HepG2 (cell line): ENCODE measurements at regions not wholly inside any gene's neighbourhood (a gene's known extent, or its start where the extent isn't known, plus 50 kb on each side); places are given as distances from the start of the nearest gene placed in this dataset.

ENCODE experiments used
- ATAC-seq: fragments of 200-7000 bp; cut with Tn5 transposase; 3 replicates; pipeline ENCODE4 v1.9.1; 2020; ENCODE audit warnings: mild to moderate bottlenecking, moderate library complexity
- BruUV-seq: library from RNA; stranded (reverse); fragments of 400-500 nt; replicated peaks from 2 replicates; lab custom pipeline; 2021; lab: Mats Ljungman, UMichigan
- CTCF ChIA-PET: fragments of 300-600 bp; formaldehyde crosslinking; extraction: SDS; loops from one replicate; lab custom pipeline; 2021; ENCODE audit warnings: low total read pairs, inconsistent platforms, low intra/inter-chr PET ratio; lab: Yijun Ruan, JAX
- POLR2A ChIA-PET: fragments of 350-600 bp; sonication (Branson Sonifier 250); formaldehyde crosslinking; loops from one replicate; lab custom pipeline; 2020; ENCODE audit warnings: antibody characterized with exemption, inconsistent platforms; lab: Yijun Ruan, JAX
- DNase-seq: peaks from one replicate; pipeline ENCODE4 v3.0.0-alpha.2; 2015; ENCODE audit warnings: low spot score
- FAIRE-seq: peaks from 3 replicates; lab custom pipeline; 2011; peaks lifted over from hg19 to GRCh38; lab: Jason Lieb, UNC
- H2AFZ ChIP-seq: one replicate; pipeline ENCODE4 v1.6.1; 2011; ENCODE audit warnings: low read length, inconsistent platforms
- H3K27ac ChIP-seq: fragments of 300-600 bp; 3 replicates; pipeline ENCODE4 v1.8.0; 2011; ENCODE audit warnings: mixed run types, mild to moderate bottlenecking, mixed read lengths, low read length, inconsistent platforms; ENCODE audit not compliant: insufficient read depth; ENCODE audit errors: extremely low read length
- H3K27me3 ChIP-seq, 2 experiments: fragments of 200-600 bp in 1 of 2; 2 replicates in 1 of 2; 3 replicates in 1 of 2; pipeline versions ENCODE4 v1.6.0 to v1.8.0; 2011; ENCODE audit warnings: low read length in 2 of 2, mild to moderate bottlenecking in 2 of 2, moderate library complexity in 2 of 2, inconsistent platforms in 1 of 2; ENCODE audit not compliant: insufficient read depth in 2 of 2, control insufficient read depth in 1 of 2
- H3K36me3 ChIP-seq, 2 experiments: fragments of 200-600 bp in 1 of 2; replicated peaks in 1 of 2; 2 replicates in 1 of 2; 3 replicates in 1 of 2; pipeline versions ENCODE4 v1.5.1 to v1.8.0; 2011; ENCODE audit warnings: low read length in 2 of 2, inconsistent platforms in 1 of 2; ENCODE audit not compliant: insufficient read depth in 2 of 2, control insufficient read depth in 1 of 2
- H3K4me1 ChIP-seq: 2 replicates; pipeline ENCODE4 v1.5.1; 2012; ENCODE audit warnings: low read length, inconsistent platforms; ENCODE audit not compliant: insufficient read depth
- H3K4me2 ChIP-seq: 2 replicates; pipeline ENCODE4 v1.6.0; 2011; ENCODE audit warnings: low read depth, low read length, inconsistent platforms
- H3K4me3 ChIP-seq, 3 experiments: fragments of 200-600 bp in 1 of 3; sonication (generic), shearing (Covaris generic) in 1 of 3; replicated peaks in 1 of 3; 2 replicates each; pipeline ENCODE4 v1.5.1; 2011 to 2016; ENCODE audit warnings: low read length in 3 of 3, inconsistent platforms in 2 of 3, low read depth in 2 of 3, mild to moderate bottlenecking in 2 of 3, control low read depth in 1 of 3, mixed read lengths in 1 of 3; ENCODE audit not compliant: insufficient read depth in 1 of 3
- H3K79me2 ChIP-seq: one replicate; pipeline ENCODE4 v1.6.1; 2011; ENCODE audit warnings: low read length, inconsistent platforms; ENCODE audit not compliant: insufficient read depth
- H3K9ac ChIP-seq: 2 replicates; pipeline ENCODE4 v1.6.0; 2011; ENCODE audit warnings: mild to moderate bottlenecking, low read depth, low read length, inconsistent platforms; ENCODE audit not compliant: insufficient read depth
- H3K9me3 ChIP-seq: 2 replicates; pipeline ENCODE4 v1.5.1; 2012; ENCODE audit warnings: mild to moderate bottlenecking, low read length
- H4K20me1 ChIP-seq: 2 replicates; pipeline ENCODE4 v1.6.0; 2011; ENCODE audit warnings: inconsistent platforms, mild to moderate bottlenecking, low read length, moderate library complexity; ENCODE audit not compliant: insufficient read depth
- GATAD1 ChIP-seq: IDR thresholded peaks from 2 replicates; pipeline ENCODE4 v1.6.1; 2016; ENCODE audit warnings: missing genetic modification reagents, missing compliant biosample characterization
- GTF3A ChIP-seq: sonication (generic); formaldehyde crosslinking; conservative IDR thresholded peaks from 2 replicates; pipeline ENCODE4 v1.4.0; 2020; ENCODE audit warnings: mild to moderate bottlenecking, missing genetic modification reagents
- HNRNPL ChIP-seq: fragments of 200-400 bp; formaldehyde crosslinking; IDR thresholded peaks from 2 replicates; pipeline ENCODE4 v1.6.1; 2017; ENCODE audit warnings: mild to moderate bottlenecking, low read depth, low read length
- MED8 ChIP-seq: sonication (generic); formaldehyde crosslinking; IDR thresholded peaks from 2 replicates; pipeline ENCODE4 v1.8.1; 2023; ENCODE audit warnings: mild to moderate bottlenecking, missing genetic modification reagents; ENCODE audit not compliant: insufficient replicate concordance
- NR2C2 ChIP-seq: sonication (generic); formaldehyde crosslinking; IDR thresholded peaks from 2 replicates; pipeline ENCODE4 v1.4.0; 2020; ENCODE audit warnings: missing genetic modification reagents, mild to moderate bottlenecking, moderate library complexity, borderline replicate concordance
- PAWR ChIP-seq: sonication (generic); formaldehyde crosslinking; IDR thresholded peaks from 2 replicates; pipeline ENCODE4 v1.4.0; 2020; ENCODE audit warnings: missing genetic modification reagents, mild to moderate bottlenecking, borderline replicate concordance
- POLR2A ChIP-seq, 2 experiments: IDR thresholded peaks; 2 replicates each; pipeline ENCODE4 v1.6.1; 2011; ENCODE audit warnings: low read depth in 2 of 2, low read length in 2 of 2, mild to moderate bottlenecking in 1 of 2, moderate library complexity in 1 of 2; ENCODE audit not compliant: insufficient read depth in 1 of 2
- SAP130 ChIP-seq: IDR thresholded peaks from 2 replicates; pipeline ENCODE4 v1.6.1; 2016; ENCODE audit warnings: low read depth
- SIX4 ChIP-seq: sonication (generic); formaldehyde crosslinking; IDR thresholded peaks from 2 replicates; pipeline ENCODE4 v1.4.0; 2020; ENCODE audit warnings: missing genetic modification reagents
- SNAPC2 ChIP-seq: sonication (generic); formaldehyde crosslinking; IDR thresholded peaks from 2 replicates; pipeline ENCODE4 v1.8.1; 2022; ENCODE audit warnings: mild to moderate bottlenecking, missing genetic modification reagents
- ZNF318 ChIP-seq: sonication (generic); formaldehyde crosslinking; IDR thresholded peaks from 2 replicates; pipeline ENCODE4 v1.4.0; 2020; ENCODE audit warnings: mild to moderate bottlenecking, missing genetic modification reagents
- ZNF619 ChIP-seq: sonication (generic); formaldehyde crosslinking; IDR thresholded peaks from 2 replicates; pipeline ENCODE4 v1.4.0; 2020; ENCODE audit warnings: mild to moderate bottlenecking, missing genetic modification reagents
- ZNF792 ChIP-seq: IDR thresholded peaks from 2 replicates; pipeline ENCODE4 v1.6.1; 2016
- WGBS: methylation state at CpG from one replicate; pipeline ENCODE4 v1.1.6; 2017; ENCODE audit warnings: low lambda C conversion rate; 5-methylcytosine and 5-hydroxymethylcytosine counted together
- in situ Hi-C: cut with HindIII; loops from 2 replicates; pipeline ENCODE4 v1.10.0; 2017; ENCODE audit warnings: low pct_unique_long_range_greater_than_20kb; ENCODE audit not compliant: extremely low pct_ligation_motif_present
- intact Hi-C: fragments of 100-400 bp; cut with micrococcal nuclease; formaldehyde crosslinking; loops from one replicate; pipeline ENCODE4 v1.10.0; 2022; ENCODE audit not compliant: unreplicated experiment

- Histone ChIP-seq H2AFZ (no peak overlapping the region), H4K20me1 (no peaks in the 10 kb centered on the region), H3K9ac (no peak overlapping the region), H3K4me2 (no peak overlapping the region), H3K9me3 (no peaks in the 10 kb centered on the region), H3K4me1 (no peaks in the 10 kb centered on the region), H3K79me2 (no peaks in the 10 kb centered on the region), H3K4me3 (no peak overlapping the region), H3K27me3 (peaks cover 12 to 46% of the 10 kb centered on the region in 2 experiments; a peak in 3 of 5 replicates), H3K27ac (no peak overlapping the region), H3K36me3 (no peaks in the 10 kb centered on the region)
- FAIRE-seq (no peak), ATAC-seq (no peak), DNase-seq (no peak)
- ChIA-PET POLR2A (no interaction called here), CTCF (no interaction called here)
- in situ Hi-C loops, result no loop called here
- no TSS peak for BruUV-seq
- intact Hi-C loops, result no loop called here
- TF ChIP-seq ZNF792 (CRISPR knock-in tag) (no peak), MED8 (CRISPR knock-in tag) (no peak), HNRNPL (no peak), ZNF619 (CRISPR knock-in tag) (no peak)
- 7% methylated on average over 3 of the region's 9 CpGs for WGBS
These were observed 92.5 kb downstream of the OLFM1 start for GRCh38 chr9:135179976-135180375.

- H3K36me3 ChIP-seq, result no peaks in the 10 kb centered on the region
- H3K4me2 ChIP-seq, result no peak overlapping the region
- no peaks in the 10 kb centered on the region for H3K9me3 ChIP-seq
- no peak overlapping the region for H3K27ac ChIP-seq
- H3K4me3 ChIP-seq, result no peak overlapping the region
- no peak overlapping the region for H2AFZ ChIP-seq
- ChIA-PET CTCF (no interaction called here), POLR2A (no interaction called here)
- in situ Hi-C loops, result no loop called here
- BruUV-seq, result no TSS peak
- DNase-seq, result no peak
- H4K20me1 ChIP-seq, result no peaks in the 10 kb centered on the region
- H3K79me2 ChIP-seq, result no peaks in the 10 kb centered on the region
- no peak for FAIRE-seq
- intact Hi-C loops, result no loop called here
- no peak for ATAC-seq
- H3K4me1 ChIP-seq, result no peaks in the 10 kb centered on the region
- WGBS, result no CpG with 5 or more reads among the region's 4 CpGs
- H3K27me3 ChIP-seq, result peaks cover 13 to 46% of the 10 kb centered on the region in 2 experiments; a peak in 4 of 5 replicates
- no peak overlapping the region for H3K9ac ChIP-seq
- TF ChIP-seq PAWR (CRISPR knock-in tag) (no peak), NR2C2 (CRISPR knock-in tag) (no peak), SNAPC2 (CRISPR knock-in tag) (no peak), POLR2A (IDR thresholded peaks at IDR 0.05; ENCODE audit: insufficient read depth in 1 of 2, low read depth in 2 of 2, low read length in 2 of 2) (no peak), ZNF318 (CRISPR knock-in tag) (no peak), GTF3A (no peak), SIX4 (CRISPR knock-in tag) (no peak), GATAD1 (CRISPR knock-in tag) (no peak), SAP130 (no peak)
These were observed 93.1 kb downstream of the OLFM1 start for GRCh38 chr9:135180586-135180985.
